ENCODE measurements at regions not wholly inside any gene's neighbourhood (a gene's known extent, or its start where the extent isn't known, plus 50 kb on each side); places are given as distances from the start of the nearest gene placed in this dataset.

DNA sequence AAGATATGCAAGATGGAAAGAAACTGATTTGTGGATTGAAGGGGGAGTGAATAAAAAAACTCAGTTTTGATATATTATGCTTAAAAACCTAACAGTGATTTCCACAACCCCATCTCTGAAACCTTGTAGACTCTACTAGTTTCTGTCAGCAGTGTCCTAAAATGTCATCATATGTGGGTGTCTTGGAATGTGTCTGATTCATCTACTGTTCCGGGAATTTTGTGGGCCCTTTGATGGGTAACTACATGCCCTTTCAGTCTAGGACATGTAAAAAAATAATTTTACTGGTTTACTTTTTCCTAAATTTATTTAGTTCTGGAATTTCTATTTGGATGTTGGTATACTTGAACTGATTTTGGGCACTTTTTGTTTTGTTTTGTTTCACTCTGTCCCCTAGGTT is 118.9 kb upstream of the NMUR2 start:
- WGBS, 2 experiments (ENCODE audit: extremely low coverage in 1 of 2, insufficient coverage in 1 of 2, insufficient read length in 1 of 2, insufficient replicate concordance in 2 of 2, low coverage in 1 of 2, low lambda C conversion rate in 2 of 2, missing lambda C conversion rate in 1 of 2), result 88% methylated on average over 1 of the region's 1 CpG; no CpG with 5 or more reads in 1 of the 2 experiments
- Histone ChIP-seq H3K23ac (ENCODE audit: insufficient read length) (no peak overlapping the region), H3K9ac (replicated peaks in 1 of 4; ENCODE audit: extremely low read depth in 1 of 4, low read depth in 3 of 4, low read length in 3 of 4) (no peak overlapping the region), H2AFZ (ENCODE audit: low read length) (no peak overlapping the region), H2BK20ac (ENCODE audit: low read length) (no peak overlapping the region), H3K27ac (ENCODE audit: low read depth, low read length) (no peak overlapping the region), H3K79me2 (ENCODE audit: control insufficient read depth in 1 of 2, insufficient read depth in 2 of 2, low read length in 2 of 2) (no peaks in the 10 kb centered on the region), H3K18ac (ENCODE audit: extremely low read depth, low read length) (no peak overlapping the region), H3K79me1 (ENCODE audit: low read depth, low read length) (no peaks in the 10 kb centered on the region), H3K4me2 (ENCODE audit: insufficient read depth in 1 of 2, low read depth in 2 of 2, low read length in 2 of 2) (no peak overlapping the region), H3K23me2 (ENCODE audit: low read depth, low read length) (no peaks in the 10 kb centered on the region), H3K4me1 (replicated peaks in 1 of 4; ENCODE audit: control insufficient read depth in 3 of 4, insufficient read depth in 4 of 4, low read length in 3 of 4) (peaks cover 0 to 9% (median 2%) of the 10 kb centered on the region in 4 experiments; a peak in 5 of 7 replicates), H2AK5ac (ENCODE audit: low read depth, low read length) (no peak overlapping the region), H3K4me3 (ENCODE audit: extremely low read depth in 1 of 4, insufficient read depth in 2 of 4, low read depth in 3 of 4, low read length in 4 of 4) (no peak overlapping the region), H4K8ac (ENCODE audit: extremely low read depth, insufficient read depth, low read length) (no peak overlapping the region), H4K5ac (ENCODE audit: insufficient read length, low read depth, low read length) (no peak overlapping the region), H2BK5ac (ENCODE audit: low read depth, low read length) (no peak overlapping the region), H3K36me3 (ENCODE audit: control insufficient read depth in 2 of 4, insufficient read depth in 4 of 4, low read length in 3 of 4) (no peaks in the 10 kb centered on the region), H2BK12ac (ENCODE audit: low read depth, low read length) (no peak overlapping the region), H3K9me3 (ENCODE audit: insufficient read depth in 2 of 2, low read depth in 1 of 2, low read length in 1 of 2) (no peaks in the 10 kb centered on the region), H4K91ac (replicated peaks; ENCODE audit: insufficient read length, low read length) (no peak overlapping the region), H2BK15ac (ENCODE audit: low read length) (no peak overlapping the region), H3K56ac (replicated peaks; ENCODE audit: insufficient read length, low read depth, low read length) (no peak overlapping the region), H3K14ac (ENCODE audit: insufficient read length) (no peak overlapping the region), H2BK120ac (replicated peaks; ENCODE audit: low read depth, low read length) (no peak overlapping the region), H4K20me1 (replicated peaks in 1 of 2; ENCODE audit: control insufficient read depth in 1 of 2, insufficient read depth in 2 of 2, low read length in 2 of 2) (no peaks in the 10 kb centered on the region), H3K27me3 (replicated peaks in 1 of 4; ENCODE audit: control insufficient read depth in 3 of 4, extremely low read depth in 1 of 4, insufficient read depth in 3 of 4, low read length in 3 of 4) (no peaks in the 10 kb centered on the region), H3K4ac (replicated peaks; ENCODE audit: insufficient read length, low read depth, low read length) (no peak overlapping the region)
- no peak for FAIRE-seq
- TF ChIP-seq JUN (IDR thresholded peaks at IDR 0.05; ENCODE audit: low read depth, low read length) (no peak), TAF7 (optimal IDR thresholded peaks at IDR 0.05; ENCODE audit: borderline replicate concordance, low read depth, low read length) (no peak), NANOG (IDR thresholded peaks at IDR 0.05; ENCODE audit: insufficient read depth, low read depth, low read length, poor library complexity, severe bottlenecking) (no peak), PHF8 (conservative IDR thresholded peaks at IDR 0.05; ENCODE audit: low read depth, low read length) (no peak), RAD21 (IDR thresholded peaks at IDR 0.05 in 1 of 2, conservative IDR thresholded peaks at IDR 0.05 in 1 of 2; ENCODE audit: low read depth in 2 of 2, low read length in 2 of 2) (no peak), POU5F1 (IDR thresholded peaks at IDR 0.05; ENCODE audit: low read depth, low read length) (no peak), POLR2AphosphoS5 (IDR thresholded peaks at IDR 0.05; ENCODE audit: low read depth, low read length) (no peak), CREB1 (IDR thresholded peaks at IDR 0.05) (no peak), SP2 (IDR thresholded peaks at IDR 0.05; ENCODE audit: low read length) (no peak), TAF1 (IDR thresholded peaks at IDR 0.05; ENCODE audit: low read depth, low read length) (no peak), POLR2A (IDR thresholded peaks at IDR 0.05; ENCODE audit: control extremely low read depth in 1 of 2, low read depth in 2 of 2, low read length in 2 of 2) (no peak)
- no peak for DNase-seq (ENCODE audit: low read depth in 1 of 2, low spot score in 2 of 2)
- POLR2A ChIA-PET (ENCODE audit: partially characterized antibody), result no interaction called here
- CTCF ChIA-PET (ENCODE audit: partially characterized antibody), result interaction anchor here (1.1 kb wide), 1 partner anchor 10 kb away, joined by 5 read pairs; no protein-coding TSS in a partner anchor
